HEK293 (cell line): ENCODE measurements at regions not wholly inside any gene's neighbourhood (a gene's known extent, or its start where the extent isn't known, plus 50 kb on each side); places are given as distances from the start of the nearest gene placed in this dataset.

Experiments
- CTCF ChIA-PET: fragments of 350-600 bp; formaldehyde crosslinking; extraction: SDS; loops from one replicate; lab custom pipeline; 2021; ENCODE audit warnings: antibody characterized with exemption; lab: Yijun Ruan, JAX
- POLR2A ChIA-PET: fragments of 300-600 bp; formaldehyde crosslinking; extraction: SDS; loops from one replicate; lab custom pipeline; 2020; ENCODE audit warnings: antibody characterized with exemption, inconsistent platforms; lab: Yijun Ruan, JAX
- H3K27ac ChIP-seq: fragments of 200-500 bp; sonication (Bioruptor generic); 2 replicates; pipeline ENCODE4 v1.5.1; 2014; ENCODE audit warnings: low read depth, low read length, control low read depth, inconsistent platforms; ENCODE audit errors: extremely low read depth
- H3K36me3 ChIP-seq, 2 experiments: fragments of 200-500 bp in 1 of 2; sonication (Bioruptor generic) in 1 of 2; 1 replicate in 1 of 2; 2 replicates in 1 of 2; pipeline ENCODE4 v1.5.1; 2014 to 2017; ENCODE audit warnings: inconsistent platforms in 2 of 2, low read length in 2 of 2; ENCODE audit not compliant: control insufficient read depth in 2 of 2, insufficient read depth in 1 of 2
- H3K4me1 ChIP-seq: fragments of 200-500 bp; sonication (Bioruptor generic); 2 replicates; pipeline ENCODE4 v1.5.1; 2014; ENCODE audit warnings: mild to moderate bottlenecking, low read length, inconsistent platforms; ENCODE audit not compliant: control insufficient read depth, insufficient read depth
- H3K4me3 ChIP-seq: 2 replicates; pipeline ENCODE4 v1.5.1; 2011; ENCODE audit warnings: low read depth, mild to moderate bottlenecking, control low read depth, low read length, moderate library complexity
- H3K9me3 ChIP-seq: fragments of 200-500 bp; sonication (Bioruptor generic); 2 replicates; pipeline ENCODE4 v1.5.1; 2014; ENCODE audit warnings: low read depth, low read length, inconsistent platforms; ENCODE audit not compliant: control insufficient read depth, insufficient read depth
- HOXA7 ChIP-seq: sonication (generic); formaldehyde crosslinking; IDR thresholded peaks from 2 replicates; pipeline ENCODE4 v1.8.1; 2022; ENCODE audit warnings: missing genetic modification reagents, borderline replicate concordance
- INSM2 ChIP-seq: fragments of 450-650 bp; formaldehyde crosslinking; IDR thresholded peaks from 2 replicates; pipeline ENCODE4 v1.5.1; 2016; ENCODE audit warnings: missing biosample characterization, missing genetic modification characterization
- MYNN ChIP-seq: fragments of 450-650 bp; formaldehyde crosslinking; IDR thresholded peaks from 2 replicates; pipeline ENCODE4 v1.5.1; 2016; ENCODE audit warnings: missing biosample characterization, missing genetic modification characterization, borderline replicate concordance
- PATZ1 ChIP-seq: fragments of 450-650 bp; formaldehyde crosslinking; IDR thresholded peaks from 2 replicates; pipeline ENCODE4 v1.5.1; 2016; ENCODE audit warnings: missing biosample characterization, missing genetic modification characterization
- REST ChIP-seq: fragments of 450-650 bp; formaldehyde crosslinking; IDR thresholded peaks from 2 replicates; pipeline ENCODE4 v1.5.1; 2016; ENCODE audit warnings: missing biosample characterization, missing genetic modification characterization
- ZBTB17 ChIP-seq: fragments of 450-650 bp; formaldehyde crosslinking; IDR thresholded peaks from 2 replicates; pipeline ENCODE4 v1.5.1; 2016; ENCODE audit warnings: missing biosample characterization, missing genetic modification characterization
- ZNF132 ChIP-seq: fragments of 450-650 bp; formaldehyde crosslinking; IDR thresholded peaks from 2 replicates; pipeline ENCODE4 v1.5.1; 2017; ENCODE audit warnings: missing biosample characterization, missing genetic modification characterization, borderline replicate concordance
- ZNF214 ChIP-seq: fragments of 450-650 bp; formaldehyde crosslinking; IDR thresholded peaks from 2 replicates; pipeline ENCODE4 v1.5.1; 2017; ENCODE audit warnings: missing biosample characterization, mild to moderate bottlenecking, missing genetic modification characterization, borderline replicate concordance
- ZNF302 ChIP-seq: fragments of 450-650 bp; formaldehyde crosslinking; IDR thresholded peaks from 2 replicates; pipeline ENCODE4 v1.5.1; 2016; ENCODE audit warnings: missing biosample characterization, missing genetic modification characterization, low read depth
- ZNF311 ChIP-seq: fragments of 450-650 bp; formaldehyde crosslinking; IDR thresholded peaks from 2 replicates; pipeline ENCODE4 v1.5.1; 2017; ENCODE audit warnings: missing biosample characterization, missing genetic modification characterization, borderline replicate concordance
- ZNF366 ChIP-seq: fragments of 450-650 bp; formaldehyde crosslinking; conservative IDR thresholded peaks from 2 replicates; pipeline ENCODE4 v1.5.1; 2016; ENCODE audit warnings: missing biosample characterization, missing genetic modification characterization
- ZNF416 ChIP-seq: fragments of 450-650 bp; formaldehyde crosslinking; IDR thresholded peaks from 2 replicates; pipeline ENCODE4 v1.5.1; 2016; ENCODE audit warnings: missing biosample characterization, missing genetic modification characterization
- ZNF585B ChIP-seq: fragments of 450-650 bp; formaldehyde crosslinking; IDR thresholded peaks from 2 replicates; pipeline ENCODE4 v1.5.1; 2016; ENCODE audit warnings: missing biosample characterization, missing genetic modification characterization
- ZNF600 ChIP-seq: fragments of 450-650 bp; formaldehyde crosslinking; IDR thresholded peaks from 2 replicates; pipeline ENCODE4 v1.5.1; 2016; ENCODE audit warnings: missing biosample characterization, missing genetic modification characterization
- ZNF639 ChIP-seq: fragments of 450-650 bp; formaldehyde crosslinking; IDR thresholded peaks from 2 replicates; pipeline ENCODE4 v1.5.1; 2016; ENCODE audit warnings: missing biosample characterization, missing genetic modification characterization
- ZNF660 ChIP-seq: fragments of 450-650 bp; IDR thresholded peaks from 2 replicates; pipeline ENCODE4 v1.5.1; 2018; ENCODE audit warnings: missing biosample characterization, mild to moderate bottlenecking, missing genetic modification characterization
- ZNF692 ChIP-seq: fragments of 450-650 bp; formaldehyde crosslinking; IDR thresholded peaks from 2 replicates; pipeline ENCODE4 v1.5.1; 2016; ENCODE audit warnings: missing biosample characterization, missing genetic modification characterization
- TF ChIP-seq, protein P1 (sequence below): fragments of 450-650 bp; formaldehyde crosslinking; IDR thresholded peaks from 2 replicates; pipeline ENCODE4 v1.5.0; 2017; ENCODE audit warnings: missing biosample characterization, missing genetic modification characterization, borderline replicate concordance

- TF ChIP-seq ZNF692 (tag by site-specific recombination): no peak
- TF ChIP-seq PATZ1 (tag by site-specific recombination): no peak
- TF ChIP-seq, protein P1, sequence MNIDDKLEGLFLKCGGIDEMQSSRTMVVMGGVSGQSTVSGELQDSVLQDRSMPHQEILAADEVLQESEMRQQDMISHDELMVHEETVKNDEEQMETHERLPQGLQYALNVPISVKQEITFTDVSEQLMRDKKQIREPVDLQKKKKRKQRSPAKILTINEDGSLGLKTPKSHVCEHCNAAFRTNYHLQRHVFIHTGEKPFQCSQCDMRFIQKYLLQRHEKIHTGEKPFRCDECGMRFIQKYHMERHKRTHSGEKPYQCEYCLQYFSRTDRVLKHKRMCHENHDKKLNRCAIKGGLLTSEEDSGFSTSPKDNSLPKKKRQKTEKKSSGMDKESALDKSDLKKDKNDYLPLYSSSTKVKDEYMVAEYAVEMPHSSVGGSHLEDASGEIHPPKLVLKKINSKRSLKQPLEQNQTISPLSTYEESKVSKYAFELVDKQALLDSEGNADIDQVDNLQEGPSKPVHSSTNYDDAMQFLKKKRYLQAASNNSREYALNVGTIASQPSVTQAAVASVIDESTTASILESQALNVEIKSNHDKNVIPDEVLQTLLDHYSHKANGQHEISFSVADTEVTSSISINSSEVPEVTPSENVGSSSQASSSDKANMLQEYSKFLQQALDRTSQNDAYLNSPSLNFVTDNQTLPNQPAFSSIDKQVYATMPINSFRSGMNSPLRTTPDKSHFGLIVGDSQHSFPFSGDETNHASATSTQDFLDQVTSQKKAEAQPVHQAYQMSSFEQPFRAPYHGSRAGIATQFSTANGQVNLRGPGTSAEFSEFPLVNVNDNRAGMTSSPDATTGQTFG (tag by site-specific recombination): no peak
- no peak for TF ChIP-seq HOXA7 (CRISPR knock-in tag)
- TF ChIP-seq ZNF214 (tag by site-specific recombination): no peak
- no peak for TF ChIP-seq MYNN (tag by site-specific recombination)
- TF ChIP-seq ZBTB17 (tag by site-specific recombination): no peak
These were observed 201.9 kb upstream of the MAMLD1 start (continued) for GRCh38 chrX:150161193-150161592.

DNA sequence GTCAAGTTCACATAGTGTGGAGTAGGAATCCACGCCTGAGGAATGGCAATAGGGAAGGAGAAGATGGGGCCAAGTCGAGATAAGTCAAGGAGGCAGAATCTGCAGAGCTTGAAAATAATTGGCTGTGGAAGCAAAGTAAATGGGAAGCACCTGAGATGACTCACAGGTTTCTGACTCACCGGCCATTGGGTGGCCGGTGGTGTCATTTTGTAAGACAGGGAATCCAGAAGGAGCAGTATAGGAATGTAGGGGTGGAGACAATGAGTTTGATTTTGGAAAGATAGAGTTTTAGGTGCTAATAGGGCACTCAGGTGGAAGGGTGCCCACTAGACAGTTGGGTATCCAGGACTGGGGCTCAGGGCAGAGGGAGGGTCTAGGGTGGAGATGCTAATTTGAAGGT lies 201.0 kb upstream of the MAMLD1 start:
- POLR2A ChIA-PET: no interaction called here
- no peak for TF ChIP-seq ZNF416
- peak; percentile 84 for TF ChIP-seq INSM2 (tag by site-specific recombination)
- peak; percentile 15; the same call in 1 of the 2 replicates for TF ChIP-seq ZNF600 (tag by site-specific recombination)
- CTCF ChIA-PET: no interaction called here
- Histone ChIP-seq H3K27ac (no peak overlapping the region), H3K4me3 (no peak overlapping the region), H3K9me3 (no peaks in the 10 kb centered on the region), H3K4me1 (no peaks in the 10 kb centered on the region), H3K36me3 (no peaks in the 10 kb centered on the region)

DNA sequence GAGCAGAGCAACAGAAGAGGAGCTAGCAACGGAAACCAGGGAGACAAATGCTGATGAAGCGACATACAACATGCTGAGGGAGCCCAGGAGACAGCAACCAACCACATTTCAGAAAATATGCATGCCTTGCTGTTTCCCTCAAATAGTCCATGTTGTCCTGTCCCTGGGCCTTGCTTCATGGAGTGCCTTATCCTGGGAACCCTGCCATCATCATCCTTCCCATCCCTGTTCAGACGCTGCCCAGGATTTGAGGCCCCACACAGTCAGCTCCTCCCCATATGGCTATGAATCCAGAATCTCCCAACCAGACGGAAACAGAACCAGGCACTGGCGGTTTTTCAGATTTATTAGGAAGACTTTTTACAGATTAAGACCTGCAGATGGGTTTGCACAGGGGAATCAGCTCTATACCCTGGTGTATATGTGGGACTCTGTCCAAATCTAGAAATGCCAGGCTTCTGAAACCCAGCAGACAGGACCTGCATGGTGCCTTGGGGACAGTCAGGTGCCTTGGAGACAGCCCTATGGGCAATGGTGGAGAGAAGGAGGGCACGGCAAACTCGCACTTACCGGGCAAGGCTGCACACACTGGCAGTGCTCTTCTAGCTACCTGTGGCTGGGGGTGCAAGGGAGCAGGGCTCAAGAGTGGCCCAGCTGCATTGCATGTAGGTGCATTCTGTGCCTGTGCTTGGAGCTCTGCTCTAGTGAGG lies 199.7 kb upstream of the MAMLD1 start:
- Histone ChIP-seq H3K4me3 (no peak overlapping the region), H3K36me3 (no peaks in the 10 kb centered on the region), H3K9me3 (no peaks in the 10 kb centered on the region), H3K4me1 (no peaks in the 10 kb centered on the region), H3K27ac (no peak overlapping the region)
- ChIA-PET POLR2A (no interaction called here), CTCF (interaction anchor here (1.4 kb wide), 1 partner anchor 17 kb away, joined by 3 read pairs; no protein-coding TSS in a partner anchor)
- TF ChIP-seq ZNF585B (tag by site-specific recombination) (no peak), ZNF311 (no peak), REST (tag by site-specific recombination) (no peak), ZNF132 (tag by site-specific recombination) (no peak), ZNF660 (tag by site-specific recombination) (no peak), ZNF639 (tag by site-specific recombination) (no peak), ZNF302 (tag by site-specific recombination) (no peak), ZNF366 (tag by site-specific recombination) (no peak)
